HG03432 (cell line): ENCODE measurements at regions not wholly inside any gene's neighbourhood (a gene's known extent, or its start where the extent isn't known, plus 50 kb on each side); places are given as distances from the start of the nearest gene placed in this dataset.
"Not testable (repeated sequence)": the region's sequence is repeated elsewhere in the genome, so short reads cannot be mapped to it uniquely, and the experiment has no call there.

Experiments
- ATAC-seq: cut with Tn5 transposase; IDR thresholded peaks from one replicate; pipeline ENCODE4 v1.9.1; 2021; ENCODE audit warnings: mild to moderate bottlenecking, moderate library complexity; ENCODE audit not compliant: unreplicated experiment

GRCh38 chr14:88981948-88982347, 157.5 kb downstream of the TTC8 start:
- ATAC-seq, result no peak

- no peak for ATAC-seq
These were observed 159.3 kb downstream of the TTC8 start for GRCh38 chr14:88983755-88984154.

- ATAC-seq, result no peak
These were observed 161.2 kb downstream of the TTC8 start for GRCh38 chr14:88985654-88986053.

- no peak for ATAC-seq
These were observed 161.8 kb downstream of the TTC8 start for GRCh38 chr14:88986146-88986841.

- ATAC-seq, result not testable (repeated sequence)
These were observed 162.5 kb downstream of the TTC8 start for GRCh38 chr14:88986908-88987307.

- no peak for ATAC-seq
These were observed 163.1 kb downstream of the TTC8 start for GRCh38 chr14:88987516-88987915.

GRCh38 chr14:88989911-88990310, 165.5 kb downstream of the TTC8 start:
- ATAC-seq, result no peak

- no peak for ATAC-seq
These were observed 166.4 kb downstream of the TTC8 start for GRCh38 chr14:88990856-88991255.

GRCh38 chr14:88992011-88992410, 167.6 kb downstream of the TTC8 start:
- ATAC-seq, result no peak

- ATAC-seq, result no peak
These were observed 169.5 kb downstream of the TTC8 start for GRCh38 chr14:88993946-88994345.

GRCh38 chr14:88995437-88996198, 171.2 kb downstream of the TTC8 start:
- ATAC-seq, result no peak

GRCh38 chr14:88998027-88998426, 173.6 kb downstream of the TTC8 start:
- no peak for ATAC-seq

- no peak for ATAC-seq
These were observed 174.7 kb downstream of the TTC8 start for GRCh38 chr14:88999137-88999536.

- ATAC-seq, result peak; percentile 64
These were observed 175.8 kb downstream of the TTC8 start for GRCh38 chr14:89000007-89000942.

GRCh38 chr14:89004166-89004565, 179.7 kb downstream of the TTC8 start:
- ATAC-seq, result no peak

- no peak for ATAC-seq
These were observed 183.5 kb downstream of the TTC8 start for GRCh38 chr14:89007906-89008305.

GRCh38 chr14:89011355-89012281, 187.2 kb downstream of the TTC8 start:
- ATAC-seq, result no peak

- no peak for ATAC-seq
These were observed 188.0 kb downstream of the TTC8 start for GRCh38 chr14:89012282-89013097.

- ATAC-seq, result no peak
These were observed 188.7 kb downstream of the TTC8 start for GRCh38 chr14:89013098-89013504.
